ENCODE measurements at regions not wholly inside any gene's neighbourhood (a gene's known extent, or its start where the extent isn't known, plus 50 kb on each side); places are given as distances from the start of the nearest gene placed in this dataset.

DNA sequence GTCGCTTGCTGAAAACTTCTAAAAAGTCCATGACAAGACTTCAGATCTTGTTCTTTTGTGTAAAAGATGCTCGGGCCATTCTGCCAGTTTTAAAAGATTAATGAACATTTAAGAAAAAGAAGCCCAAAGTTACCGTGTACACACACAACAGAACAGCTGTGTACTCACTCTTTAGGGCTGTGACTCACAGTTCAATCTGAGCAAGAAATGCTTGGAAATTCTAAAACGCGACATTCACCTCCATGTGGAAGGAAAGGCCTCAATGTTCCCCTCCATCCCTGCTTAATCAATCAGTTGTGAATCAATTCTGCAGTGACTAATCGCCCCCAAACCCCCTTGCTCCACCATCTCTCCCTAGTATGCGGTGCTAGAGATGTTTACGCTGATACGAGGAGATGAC, 609.9 kb upstream of the SALL1 start:
- no peak for TF ChIP-seq TAF1 (IDR thresholded peaks at IDR 0.05; ENCODE audit: low read depth)
- TF ChIP-seq CREB1 (IDR thresholded peaks at IDR 0.05; ENCODE audit: low read depth) = no peak
